OCI-LY7 (cell line): ENCODE measurements at regions not wholly inside any gene's neighbourhood (a gene's known extent, or its start where the extent isn't known, plus 50 kb on each side); places are given as distances from the start of the nearest gene placed in this dataset.

Experiments
- CTCF ChIP-seq: fragments of 200-600 bp; sonication (generic); conservative IDR thresholded peaks from 2 replicates; pipeline ENCODE4 v1.5.1; 2014; ENCODE audit warnings: mild to moderate bottlenecking, antibody characterized with exemption, low read length, moderate library complexity, mixed read lengths
- EZH2phosphoT487 ChIP-seq: fragments of 200-600 bp; sonication (generic); IDR thresholded peaks from 2 replicates; pipeline ENCODE4 v1.6.1; 2018; ENCODE audit warnings: low read depth, borderline replicate concordance, mild to moderate bottlenecking, mixed run types, antibody characterized with exemption, low read length, moderate library complexity, mixed read lengths

GRCh38 chr20:24836041-24836533 lies 113.0 kb upstream of the CST7 start:
- TF ChIP-seq CTCF (no peak), EZH2phosphoT487 (no peak)
